SK-N-SH (cell line): ENCODE measurements at regions not wholly inside any gene's neighbourhood (a gene's known extent, or its start where the extent isn't known, plus 50 kb on each side); places are given as distances from the start of the nearest gene placed in this dataset.

Source experiments
- CTCF ChIP-seq: fragments of 200-600 bp; sonication (generic); IDR thresholded peaks from 2 replicates; pipeline ENCODE4 v1.6.1; 2017; ENCODE audit warnings: antibody characterized with exemption, mild to moderate bottlenecking, moderate library complexity
- EP300 ChIP-seq, 2 experiments: IDR thresholded peaks; 2 replicates each; pipeline versions ENCODE4 v1.4.0 to v1.6.1; 2012; ENCODE audit warnings: borderline replicate concordance in 1 of 2, low read depth in 1 of 2, low read length in 1 of 2
- EZH2phosphoT487 ChIP-seq: fragments of 200-600 bp; sonication (generic); IDR thresholded peaks from 2 replicates; pipeline ENCODE4 v1.6.1; 2017; ENCODE audit warnings: low read depth, mixed run types, mild to moderate bottlenecking, antibody characterized with exemption, moderate library complexity, borderline replicate concordance
- MXI1 ChIP-seq: IDR thresholded peaks from 2 replicates; pipeline ENCODE4 v1.6.1; 2012; ENCODE audit warnings: mild to moderate bottlenecking, low read depth, low read length, improper control_type of control experiment
- NRF1 ChIP-seq: IDR thresholded peaks from 2 replicates; pipeline ENCODE4 v1.6.1; 2012; ENCODE audit warnings: low read depth, mild to moderate bottlenecking, low read length
- PBX3 ChIP-seq: IDR thresholded peaks from 2 replicates; pipeline ENCODE4; 2012
- POLR2AphosphoS5 ChIP-seq: IDR thresholded peaks from 2 replicates; pipeline ENCODE4 v1.6.1; 2012; ENCODE audit warnings: low read depth, low read length
- REST ChIP-seq: IDR thresholded peaks from 2 replicates; pipeline ENCODE4 v1.6.1; 2012; ENCODE audit warnings: mild to moderate bottlenecking, low read depth, low read length, moderate library complexity
- TAF1 ChIP-seq: IDR thresholded peaks from 2 replicates; pipeline ENCODE4 v1.6.1; 2012; ENCODE audit warnings: low read depth, mild to moderate bottlenecking, low read length, moderate library complexity, borderline replicate concordance
- USF2 ChIP-seq: fragments of 150-350 bp; IDR thresholded peaks from 2 replicates; pipeline ENCODE4 v1.6.1; 2017; ENCODE audit warnings: antibody characterized with exemption, low read length, low read depth, borderline replicate concordance
- ZBTB33 ChIP-seq: IDR thresholded peaks from 2 replicates; pipeline ENCODE4 v1.4.0; 2012; ENCODE audit warnings: low read depth, borderline replicate concordance

- TF ChIP-seq PBX3 = no peak
- no peak for TF ChIP-seq EZH2phosphoT487
- no peak for TF ChIP-seq EP300 (IDR thresholded peaks at IDR 0.05; ENCODE audit: borderline replicate concordance in 1 of 2, low read depth in 1 of 2, low read length in 1 of 2)
- no peak for TF ChIP-seq CTCF
- no peak for TF ChIP-seq POLR2AphosphoS5
- TF ChIP-seq MXI1 = no peak
- no peak for TF ChIP-seq REST
- no peak for TF ChIP-seq ZBTB33
- no peak for TF ChIP-seq TAF1
- no peak for TF ChIP-seq USF2
- TF ChIP-seq NRF1 = no peak
Observed at GRCh38 chr4:81638698-81639097, 167.0 kb upstream of the RASGEF1B start.
